GM12873 (cell line): ENCODE measurements at regions not wholly inside any gene's neighbourhood (a gene's known extent, or its start where the extent isn't known, plus 50 kb on each side); places are given as distances from the start of the nearest gene placed in this dataset.

Experiments
- TF ChIP-seq, protein P1 (sequence below): IDR thresholded peaks from 2 replicates; pipeline ENCODE4 v1.5.1; 2012; ENCODE audit warnings: low read depth, mild to moderate bottlenecking, moderate library complexity, low read length, control low read depth; ENCODE audit not compliant: insufficient read depth; ENCODE audit errors: missing control alignments

DNA sequence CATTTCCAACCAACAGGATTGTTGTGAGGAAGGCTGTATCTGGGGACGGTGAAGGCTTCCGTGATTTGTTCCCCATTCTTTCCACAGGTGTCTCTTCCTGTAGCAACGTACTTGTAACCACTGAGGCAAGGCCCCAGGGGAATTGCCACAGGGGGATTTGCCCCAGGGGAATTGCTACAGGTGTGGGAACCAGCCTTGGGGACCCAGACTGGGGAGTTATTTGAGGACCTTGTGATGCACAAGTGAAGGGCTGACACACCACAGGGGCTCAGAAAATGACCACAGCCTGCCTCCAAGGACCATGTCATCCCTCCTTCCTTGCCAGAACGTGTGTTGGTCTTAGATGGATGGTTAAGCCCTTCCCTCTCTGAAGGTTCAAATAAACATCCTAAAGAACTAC lies 131.4 kb upstream of the RGS6 start:
- TF ChIP-seq, protein P1, sequence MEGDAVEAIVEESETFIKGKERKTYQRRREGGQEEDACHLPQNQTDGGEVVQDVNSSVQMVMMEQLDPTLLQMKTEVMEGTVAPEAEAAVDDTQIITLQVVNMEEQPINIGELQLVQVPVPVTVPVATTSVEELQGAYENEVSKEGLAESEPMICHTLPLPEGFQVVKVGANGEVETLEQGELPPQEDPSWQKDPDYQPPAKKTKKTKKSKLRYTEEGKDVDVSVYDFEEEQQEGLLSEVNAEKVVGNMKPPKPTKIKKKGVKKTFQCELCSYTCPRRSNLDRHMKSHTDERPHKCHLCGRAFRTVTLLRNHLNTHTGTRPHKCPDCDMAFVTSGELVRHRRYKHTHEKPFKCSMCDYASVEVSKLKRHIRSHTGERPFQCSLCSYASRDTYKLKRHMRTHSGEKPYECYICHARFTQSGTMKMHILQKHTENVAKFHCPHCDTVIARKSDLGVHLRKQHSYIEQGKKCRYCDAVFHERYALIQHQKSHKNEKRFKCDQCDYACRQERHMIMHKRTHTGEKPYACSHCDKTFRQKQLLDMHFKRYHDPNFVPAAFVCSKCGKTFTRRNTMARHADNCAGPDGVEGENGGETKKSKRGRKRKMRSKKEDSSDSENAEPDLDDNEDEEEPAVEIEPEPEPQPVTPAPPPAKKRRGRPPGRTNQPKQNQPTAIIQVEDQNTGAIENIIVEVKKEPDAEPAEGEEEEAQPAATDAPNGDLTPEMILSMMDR = no peak

DNA sequence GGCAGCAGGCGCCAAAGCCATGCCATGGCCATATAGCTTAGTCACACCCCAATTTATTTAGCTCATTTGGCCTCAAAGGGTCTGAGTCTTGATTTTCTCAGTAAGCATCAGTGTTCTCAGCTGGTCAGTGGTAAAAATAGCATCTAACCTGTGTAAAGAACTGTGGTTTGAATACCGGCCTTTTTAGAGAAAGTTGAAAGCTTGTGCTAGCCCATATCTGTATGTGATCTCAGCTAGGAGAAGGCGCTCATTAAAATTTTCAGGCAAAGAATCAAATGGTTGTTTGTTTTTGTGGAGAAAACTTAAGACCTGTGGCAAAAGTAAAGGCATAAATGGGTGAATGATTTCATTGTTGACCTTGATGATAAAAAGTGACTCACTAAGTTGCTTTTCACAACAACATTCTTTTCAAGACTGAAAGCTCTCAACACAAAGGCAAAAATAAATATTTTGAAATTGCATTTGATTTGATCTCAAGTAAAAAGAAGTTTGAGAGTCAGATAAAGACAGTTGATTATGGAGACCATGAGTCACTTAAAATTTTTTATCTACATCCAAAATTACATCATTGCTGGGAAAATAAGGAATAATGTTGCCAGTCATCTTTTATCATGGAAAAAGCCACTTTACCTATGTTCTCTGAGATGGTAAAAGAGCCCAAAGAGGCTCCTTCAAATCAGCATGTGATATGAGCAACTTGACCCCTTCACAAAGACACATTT lies 128.5 kb upstream of the RGS6 start:
- TF ChIP-seq, protein P1 = no peak

- TF ChIP-seq, protein P1 = no peak
These were observed 127.2 kb upstream of the RGS6 start for GRCh38 chr14:71804992-71805391.

DNA sequence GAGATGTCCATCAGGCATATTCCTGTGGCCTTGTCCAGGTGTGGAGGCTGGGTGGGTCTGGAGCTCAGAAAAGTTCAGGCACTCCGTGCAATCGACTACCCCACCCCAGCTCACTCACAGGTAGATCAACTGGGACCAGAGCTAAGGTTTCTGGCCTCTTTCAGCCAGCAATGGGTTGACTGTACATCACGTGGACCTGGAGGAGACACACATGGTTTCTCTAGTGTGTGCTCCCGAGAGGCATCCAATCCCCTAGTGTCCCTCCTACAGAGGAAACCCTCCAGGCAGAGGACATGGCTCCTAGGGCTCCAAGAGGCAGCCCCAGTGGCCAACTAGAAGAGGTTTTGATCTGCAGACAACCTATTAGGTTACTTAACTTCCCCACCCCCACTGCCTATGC lies 119.5 kb upstream of the RGS6 start:
- TF ChIP-seq, protein P1 = no peak

DNA sequence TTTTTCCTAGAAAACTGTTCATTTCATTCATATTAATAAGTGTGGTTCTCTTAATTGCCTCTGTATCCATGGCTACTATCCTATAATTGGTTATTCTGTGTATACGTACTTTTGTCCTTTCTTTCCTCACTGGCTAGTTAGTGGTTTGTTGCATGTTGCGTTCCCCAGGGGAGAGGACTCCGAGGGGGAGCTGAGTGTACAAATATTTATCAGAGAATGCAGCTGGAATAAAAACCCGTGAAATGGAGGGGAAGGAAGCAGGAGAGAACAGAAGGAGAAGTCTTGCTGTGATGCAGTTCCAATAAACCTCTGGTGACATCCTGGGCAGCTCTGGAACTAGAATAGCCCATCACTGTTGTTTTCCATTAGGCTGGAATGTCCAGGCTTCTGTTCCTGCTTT lies 117.1 kb upstream of the RGS6 start:
- TF ChIP-seq, protein P1 = no peak

DNA sequence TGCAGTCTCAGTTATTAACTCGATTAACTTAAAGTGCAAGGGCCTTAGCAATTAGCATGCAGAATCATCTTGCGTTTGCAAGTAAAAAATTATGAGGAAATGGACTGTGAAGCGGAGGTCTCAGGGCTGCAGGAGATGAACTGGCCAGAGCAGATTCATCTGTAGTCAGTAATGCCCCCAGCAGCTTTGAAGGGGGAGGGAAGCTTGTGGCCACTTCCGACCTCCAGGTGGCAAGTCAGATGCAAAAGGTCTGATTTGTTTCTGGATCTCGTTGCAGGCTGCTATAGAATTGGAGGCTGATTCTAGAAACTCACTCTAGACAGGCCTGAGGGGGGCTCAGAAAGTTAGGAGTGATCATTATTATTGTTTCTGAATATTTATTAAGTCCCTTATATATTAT lies 107.4 kb upstream of the RGS6 start:
- TF ChIP-seq, protein P1 = no peak

GRCh38 chr14:71833476-71833875 lies 98.8 kb upstream of the RGS6 start:
- TF ChIP-seq, protein P1 = no peak
